ENCODE measurements at regions not wholly inside any gene's neighbourhood (a gene's known extent, or its start where the extent isn't known, plus 50 kb on each side); places are given as distances from the start of the nearest gene placed in this dataset.

- no peaks in the 10 kb centered on the region for H3K79me1 ChIP-seq (ENCODE audit: low read depth, low read length)
- DNase-seq (ENCODE audit: low read depth in 1 of 2, low spot score in 2 of 2) (no peak), FAIRE-seq (no peak)
- H3K4me1 ChIP-seq (replicated peaks in 1 of 4; ENCODE audit: control insufficient read depth in 3 of 4, insufficient read depth in 4 of 4, low read length in 3 of 4), result peaks cover 0 to 6% (median 2%) of the 10 kb centered on the region in 4 experiments; a peak in 3 of 7 replicates
- ChIA-PET POLR2A (ENCODE audit: partially characterized antibody) (no interaction called here), CTCF (ENCODE audit: partially characterized antibody) (interaction anchor here (1.2 kb wide), 1 partner anchor 35 kb away, joined by 3 read pairs; no protein-coding TSS in a partner anchor)
- H3K56ac ChIP-seq (replicated peaks; ENCODE audit: insufficient read length, low read depth, low read length), result no peak overlapping the region
- no peaks in the 10 kb centered on the region for H3K9me3 ChIP-seq (ENCODE audit: insufficient read depth in 2 of 2, low read depth in 1 of 2, low read length in 1 of 2)
- H2BK20ac ChIP-seq (ENCODE audit: low read length), result no peak overlapping the region
- H3K79me2 ChIP-seq (ENCODE audit: control insufficient read depth in 1 of 2, insufficient read depth in 2 of 2, low read length in 2 of 2), result no peaks in the 10 kb centered on the region
- H3K18ac ChIP-seq (ENCODE audit: extremely low read depth, low read length), result no peak overlapping the region
- no peak overlapping the region for H2BK12ac ChIP-seq (ENCODE audit: low read depth, low read length)
- no peak overlapping the region for H3K4ac ChIP-seq (replicated peaks; ENCODE audit: insufficient read length, low read depth, low read length)
- no peak overlapping the region for H3K9ac ChIP-seq (replicated peaks in 1 of 4; ENCODE audit: extremely low read depth in 1 of 4, low read depth in 3 of 4, low read length in 3 of 4)
- H3K27ac ChIP-seq (ENCODE audit: low read depth, low read length), result no peak overlapping the region
- no peaks in the 10 kb centered on the region for H3K23me2 ChIP-seq (ENCODE audit: low read depth, low read length)
- H3K4me2 ChIP-seq (ENCODE audit: insufficient read depth in 1 of 2, low read depth in 2 of 2, low read length in 2 of 2), result no peak overlapping the region
- no peak overlapping the region for H3K23ac ChIP-seq (ENCODE audit: insufficient read length)
- no peak overlapping the region for H3K14ac ChIP-seq (ENCODE audit: insufficient read length)
- 90% methylated on average over 2 of the region's 2 CpGs; no CpG with 5 or more reads in 1 of the 2 experiments for WGBS, 2 experiments (ENCODE audit: extremely low coverage in 1 of 2, insufficient coverage in 1 of 2, insufficient read length in 1 of 2, insufficient replicate concordance in 2 of 2, low coverage in 1 of 2, low lambda C conversion rate in 2 of 2, missing lambda C conversion rate in 1 of 2)
- H2AFZ ChIP-seq (ENCODE audit: low read length), result no peak overlapping the region
- H4K5ac ChIP-seq (ENCODE audit: insufficient read length, low read depth, low read length), result no peak overlapping the region
- no peak overlapping the region for H2AK5ac ChIP-seq (ENCODE audit: low read depth, low read length)
- H2BK5ac ChIP-seq (ENCODE audit: low read depth, low read length), result no peak overlapping the region
- no peaks in the 10 kb centered on the region for H4K20me1 ChIP-seq (replicated peaks in 1 of 2; ENCODE audit: control insufficient read depth in 1 of 2, insufficient read depth in 2 of 2, low read length in 2 of 2)
- H2BK15ac ChIP-seq (ENCODE audit: low read length), result no peak overlapping the region
- H3K27me3 ChIP-seq (replicated peaks in 1 of 4; ENCODE audit: control insufficient read depth in 3 of 4, extremely low read depth in 1 of 4, insufficient read depth in 3 of 4, low read length in 3 of 4), result peaks cover 0 to 1% (median 0%) of the 10 kb centered on the region in 4 experiments; a peak in 1 of 7 replicates
- H2BK120ac ChIP-seq (replicated peaks; ENCODE audit: low read depth, low read length), result no peak overlapping the region
- H4K91ac ChIP-seq (replicated peaks; ENCODE audit: insufficient read length, low read length), result no peak overlapping the region
- no peak overlapping the region for H4K8ac ChIP-seq (ENCODE audit: extremely low read depth, insufficient read depth, low read length)
- no peaks in the 10 kb centered on the region for H3K36me3 ChIP-seq (ENCODE audit: control insufficient read depth in 2 of 4, insufficient read depth in 4 of 4, low read length in 3 of 4)
- no peak overlapping the region for H3K4me3 ChIP-seq (ENCODE audit: extremely low read depth in 1 of 4, insufficient read depth in 2 of 4, low read depth in 3 of 4, low read length in 4 of 4)
- TF ChIP-seq KDM4A (IDR thresholded peaks at IDR 0.05; ENCODE audit: low read depth, low read length, severe bottlenecking) (no peak), CREB1 (IDR thresholded peaks at IDR 0.05) (no peak), JUND (IDR thresholded peaks at IDR 0.05; ENCODE audit: low read length) (no peak), KDM5A (IDR thresholded peaks at IDR 0.05; ENCODE audit: low read length) (no peak), CEBPB (IDR thresholded peaks at IDR 0.05; ENCODE audit: low read depth, low read length) (no peak), JUN (IDR thresholded peaks at IDR 0.05; ENCODE audit: low read depth, low read length) (no peak)
These were observed 214.6 kb upstream of the POU5F2 start for GRCh38 chr5:93956006-93956405.

Data from H1 (cell line).